ENCODE measurements at regions not wholly inside any gene's neighbourhood (a gene's known extent, or its start where the extent isn't known, plus 50 kb on each side); places are given as distances from the start of the nearest gene placed in this dataset.

DNA sequence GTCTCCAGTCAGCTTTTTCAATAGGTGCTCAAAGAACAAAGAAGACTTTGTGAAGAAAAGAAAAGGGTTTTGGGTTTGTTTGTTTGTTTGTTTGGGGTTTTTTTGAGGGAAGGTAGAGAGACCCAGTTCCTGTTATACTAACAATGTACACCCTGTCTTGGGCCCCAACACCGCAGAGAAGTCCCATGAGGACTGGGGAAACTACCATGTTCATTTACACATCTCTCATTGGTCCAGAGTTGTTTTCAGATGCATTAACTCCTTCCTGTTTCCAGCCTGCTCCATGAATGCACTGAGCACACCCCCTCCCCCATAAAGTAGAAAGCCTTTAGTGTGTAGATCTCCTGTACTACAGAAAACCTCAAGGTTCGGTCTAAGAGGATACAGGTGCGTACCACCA lies 51.1 kb upstream of the SLC8A3 start:
- TF ChIP-seq, protein P1, sequence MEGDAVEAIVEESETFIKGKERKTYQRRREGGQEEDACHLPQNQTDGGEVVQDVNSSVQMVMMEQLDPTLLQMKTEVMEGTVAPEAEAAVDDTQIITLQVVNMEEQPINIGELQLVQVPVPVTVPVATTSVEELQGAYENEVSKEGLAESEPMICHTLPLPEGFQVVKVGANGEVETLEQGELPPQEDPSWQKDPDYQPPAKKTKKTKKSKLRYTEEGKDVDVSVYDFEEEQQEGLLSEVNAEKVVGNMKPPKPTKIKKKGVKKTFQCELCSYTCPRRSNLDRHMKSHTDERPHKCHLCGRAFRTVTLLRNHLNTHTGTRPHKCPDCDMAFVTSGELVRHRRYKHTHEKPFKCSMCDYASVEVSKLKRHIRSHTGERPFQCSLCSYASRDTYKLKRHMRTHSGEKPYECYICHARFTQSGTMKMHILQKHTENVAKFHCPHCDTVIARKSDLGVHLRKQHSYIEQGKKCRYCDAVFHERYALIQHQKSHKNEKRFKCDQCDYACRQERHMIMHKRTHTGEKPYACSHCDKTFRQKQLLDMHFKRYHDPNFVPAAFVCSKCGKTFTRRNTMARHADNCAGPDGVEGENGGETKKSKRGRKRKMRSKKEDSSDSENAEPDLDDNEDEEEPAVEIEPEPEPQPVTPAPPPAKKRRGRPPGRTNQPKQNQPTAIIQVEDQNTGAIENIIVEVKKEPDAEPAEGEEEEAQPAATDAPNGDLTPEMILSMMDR (IDR thresholded peaks at IDR 0.05), result no peak
- no peak for TF ChIP-seq POLR2A (IDR thresholded peaks at IDR 0.05; ENCODE audit: low read depth)

All from esophagus muscularis mucosa (tissue), 3 donors.